ENCODE measurements at regions not wholly inside any gene's neighbourhood (a gene's known extent, or its start where the extent isn't known, plus 50 kb on each side); places are given as distances from the start of the nearest gene placed in this dataset.

- no peak for TF ChIP-seq POLR2A (IDR thresholded peaks at IDR 0.05)
- TF ChIP-seq CTCF (IDR thresholded peaks at IDR 0.05): no peak
- Histone ChIP-seq H3K27ac (no peak overlapping the region), H3K4me3 (no peak overlapping the region), H3K36me3 (no peaks in the 10 kb centered on the region), H3K9me3 (no peaks in the 10 kb centered on the region), H3K27me3 (peaks cover 0 to 4% (median 0%) of the 10 kb centered on the region in 4 donors), H3K4me1 (no peaks in the 10 kb centered on the region)
- DNase-seq: no peak
- 77 to 81% methylated on average over 8 of the region's 8 CpGs for WGBS, 2 donors
- intact Hi-C loops (cut with DNase I): no loop called here
Observed at GRCh38 chr1:58064166-58064565, 482.4 kb downstream of the OMA1 start.

DNA sequence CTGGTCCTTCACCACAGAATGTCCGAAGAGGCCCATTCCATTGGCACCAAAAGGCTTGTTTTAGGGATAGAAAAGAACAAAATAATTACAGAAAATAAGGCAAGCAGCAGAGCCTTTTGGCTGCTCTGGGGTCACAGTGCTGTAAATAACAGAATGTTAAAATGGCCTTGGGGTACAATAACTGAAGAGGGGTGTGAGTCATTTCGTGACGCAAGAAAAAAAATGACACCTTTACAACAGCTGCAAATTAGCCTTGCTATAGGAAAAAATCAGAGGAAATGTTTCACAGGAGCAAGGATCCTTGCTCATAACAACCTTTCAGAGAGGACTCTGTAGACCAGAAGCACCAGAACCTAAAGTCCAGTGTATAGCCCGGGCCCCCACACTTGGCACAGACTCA lies 483.4 kb downstream of the OMA1 start:
- intact Hi-C loops (cut with DNase I): no loop called here
- Histone ChIP-seq H3K36me3 (no peaks in the 10 kb centered on the region), H3K4me1 (no peaks in the 10 kb centered on the region), H3K27ac (no peak overlapping the region), H3K9me3 (no peaks in the 10 kb centered on the region), H3K4me3 (no peak overlapping the region), H3K27me3 (peaks cover 0 to 4% (median 0%) of the 10 kb centered on the region in 4 donors)
- DNase-seq: no peak
- TF ChIP-seq POLR2A (IDR thresholded peaks at IDR 0.05): no peak
- no peak for TF ChIP-seq CTCF (IDR thresholded peaks at IDR 0.05)
- 36 to 59% methylated on average over 4 of the region's 4 CpGs for WGBS, 2 donors

DNA sequence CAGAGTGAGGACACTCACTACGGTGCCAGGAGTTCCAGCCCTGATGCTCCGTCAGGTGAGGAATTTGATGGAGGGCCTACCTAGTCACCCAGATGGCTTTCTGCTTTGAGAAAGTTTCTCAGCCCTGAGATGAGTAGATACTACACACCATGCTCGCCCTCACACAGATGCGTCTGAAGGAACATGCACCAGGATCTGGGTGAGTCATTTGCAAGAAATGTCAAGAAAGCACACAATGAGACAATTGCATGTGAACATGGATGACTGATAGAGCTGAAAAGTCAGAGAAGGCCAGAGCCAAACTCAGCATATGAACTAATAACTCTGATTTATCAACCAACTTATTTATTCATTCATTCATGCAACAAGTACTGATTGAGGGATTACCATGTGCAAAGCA lies 483.9 kb downstream of the OMA1 start:
- H3K4me3 ChIP-seq: no peak overlapping the region
- H3K27me3 ChIP-seq: peaks cover 0 to 4% (median 0%) of the 10 kb centered on the region in 4 donors
- no peak overlapping the region for H3K27ac ChIP-seq
- intact Hi-C loops (cut with DNase I): no loop called here
- no peaks in the 10 kb centered on the region for H3K4me1 ChIP-seq
- no peaks in the 10 kb centered on the region for H3K36me3 ChIP-seq
- DNase-seq: no peak
- H3K9me3 ChIP-seq: no peaks in the 10 kb centered on the region
- TF ChIP-seq CTCF (IDR thresholded peaks at IDR 0.05): no peak
- TF ChIP-seq POLR2A (IDR thresholded peaks at IDR 0.05): no peak
- 40 to 54% methylated on average over 2 to 4 of the region's 4 CpGs for WGBS, 2 donors

- DNase-seq: no peak
- Histone ChIP-seq H3K4me3 (no peak overlapping the region), H3K36me3 (no peaks in the 10 kb centered on the region), H3K4me1 (no peaks in the 10 kb centered on the region), H3K9me3 (no peaks in the 10 kb centered on the region), H3K27ac (no peak overlapping the region), H3K27me3 (peaks cover 0 to 4% (median 0%) of the 10 kb centered on the region in 4 donors)
- intact Hi-C loops (cut with DNase I): no loop called here
- 30 to 34% methylated on average over 5 to 7 of the region's 9 CpGs for WGBS, 2 donors
- TF ChIP-seq POLR2A (IDR thresholded peaks at IDR 0.05) (no peak), CTCF (IDR thresholded peaks at IDR 0.05) (no peak)
Observed at GRCh38 chr1:58060559-58061170, 485.9 kb downstream of the OMA1 start.

DNA sequence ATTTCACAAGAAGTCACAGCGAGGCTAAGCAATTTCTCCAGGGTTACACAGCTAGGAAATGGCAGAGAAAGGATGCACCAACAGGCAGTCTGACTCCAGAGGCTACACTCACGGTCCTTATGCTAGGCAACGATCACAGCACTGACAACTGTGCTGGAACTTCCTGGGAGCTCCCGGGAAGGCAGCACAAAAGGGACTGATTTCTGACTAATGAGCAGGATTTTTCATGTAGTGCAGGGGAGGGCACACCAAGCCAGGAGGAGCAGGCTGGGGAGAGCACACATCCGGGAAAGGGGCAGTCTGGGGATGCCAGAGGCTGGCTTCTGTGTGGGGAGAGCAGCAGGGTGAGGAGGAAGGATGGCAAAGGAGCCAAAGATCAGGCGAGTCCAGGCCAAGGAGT lies 486.7 kb downstream of the OMA1 start:
- H3K9me3 ChIP-seq: no peaks in the 10 kb centered on the region
- no peaks in the 10 kb centered on the region for H3K4me1 ChIP-seq
- DNase-seq: no peak
- H3K27me3 ChIP-seq: peaks cover 0 to 4% (median 0%) of the 10 kb centered on the region in 4 donors
- no peak overlapping the region for H3K27ac ChIP-seq
- intact Hi-C loops (cut with DNase I): no loop called here
- no peak for TF ChIP-seq CTCF (IDR thresholded peaks at IDR 0.05)
- no peak for TF ChIP-seq POLR2A (IDR thresholded peaks at IDR 0.05)
- H3K36me3 ChIP-seq: no peaks in the 10 kb centered on the region
- H3K4me3 ChIP-seq: no peak overlapping the region
- WGBS, 2 donors: 58 to 71% methylated on average over 3 to 6 of the region's 6 CpGs
